Vagina (tissue), 2 donors: ENCODE measurements at regions not wholly inside any gene's neighbourhood (a gene's known extent, or its start where the extent isn't known, plus 50 kb on each side); places are given as distances from the start of the nearest gene placed in this dataset.
"Not testable (repeated sequence)": the region's sequence is repeated elsewhere in the genome, so short reads cannot be mapped to it uniquely, and the experiment has no call there.

Experiments used
- DNase-seq, 2 donors: peaks; one replicate each; pipeline ENCODE4 v3.0.0-alpha.2; 2017; ENCODE audit errors: extremely low spot score in 2 of 2
- H3K27ac ChIP-seq: fragments of 200-600 bp; sonication (generic); one replicate; pipeline ENCODE4 v1.5.1; 2019
- H3K27me3 ChIP-seq: fragments of 200-600 bp; sonication (generic); one replicate; pipeline ENCODE4 v1.5.1; 2019
- H3K36me3 ChIP-seq, 2 donors: fragments of 200-600 bp; sonication (generic); one replicate each; pipeline ENCODE4 v1.5.1; 2017 to 2019
- H3K4me1 ChIP-seq: fragments of 200-600 bp; sonication (generic); one replicate; pipeline ENCODE4 v1.5.1; 2019
- H3K4me3 ChIP-seq, 2 donors: fragments of 200-600 bp; sonication (generic); 1 replicate in 1 of 2; 2 replicates in 1 of 2; pipeline ENCODE4 v1.5.1; 2016 to 2019
- H3K9me3 ChIP-seq: fragments of 200-600 bp; sonication (generic); one replicate; pipeline ENCODE4 v1.5.1; 2019
- CTCF ChIP-seq, 3 experiments: fragments of 450-650 bp in 2 of 3; fragments of 200-600 bp in 1 of 3; sonication (generic) in 1 of 3; IDR thresholded peaks; one replicate each; pipeline ENCODE4 v1.5.1; 2017 to 2019; ENCODE audit warnings: antibody characterized with exemption in 3 of 3, mild to moderate bottlenecking in 2 of 3, moderate library complexity in 2 of 3
- POLR2A ChIP-seq, 2 donors: fragments of 450-650 bp; IDR thresholded peaks; one replicate each; pipeline ENCODE4 v1.6.1; 2017; ENCODE audit warnings: antibody characterized with exemption in 2 of 2, mild to moderate bottlenecking in 2 of 2, moderate library complexity in 2 of 2
- POLR2AphosphoS5 ChIP-seq, 2 donors: sonication (generic); formaldehyde crosslinking; IDR thresholded peaks; one replicate each; pipeline ENCODE4 v1.9.0; 2017; ENCODE audit warnings: antibody characterized with exemption in 2 of 2, mild to moderate bottlenecking in 2 of 2, low read depth in 1 of 2; ENCODE audit not compliant: insufficient read depth in 1 of 2
- intact Hi-C: fragments of 100-400 bp; cut with DNase I; formaldehyde crosslinking; loops from one replicate; pipeline ENCODE4 v1.15.1; 2023

DNA sequence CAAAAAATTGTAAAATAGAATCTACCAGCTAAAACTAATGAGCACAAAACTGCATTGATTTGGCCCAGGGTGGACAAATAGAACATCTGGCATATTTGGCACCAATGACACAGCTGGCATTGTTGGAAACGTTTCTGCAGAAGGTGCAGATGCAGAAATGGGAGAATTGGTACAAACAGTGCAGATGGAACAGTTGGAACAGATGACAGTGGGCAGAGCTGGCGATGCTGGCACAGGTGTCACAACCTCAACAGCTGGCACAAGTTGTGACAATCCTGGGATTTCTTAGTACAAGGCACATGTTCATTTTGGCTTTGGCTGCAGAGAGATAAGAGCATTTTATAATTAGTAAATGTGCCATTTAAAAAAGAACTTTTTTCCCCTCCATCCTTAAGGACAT lies 91.1 kb upstream of the ZBTB18 start:
- H3K9me3 ChIP-seq: no peaks in the 10 kb centered on the region
- intact Hi-C loops: no loop called here
- no peak for DNase-seq
- no peak for TF ChIP-seq POLR2AphosphoS5 (IDR thresholded peaks at IDR 0.05; ENCODE audit: insufficient read depth in 1 of 2, low read depth in 1 of 2)
- TF ChIP-seq POLR2A (IDR thresholded peaks at IDR 0.05): no peak
- TF ChIP-seq CTCF (IDR thresholded peaks at IDR 0.05): no peak
- no peaks in the 10 kb centered on the region for H3K27me3 ChIP-seq
- no peak overlapping the region for H3K27ac ChIP-seq
- no peaks in the 10 kb centered on the region for H3K36me3 ChIP-seq
- no peak overlapping the region for H3K4me3 ChIP-seq
- no peaks in the 10 kb centered on the region for H3K4me1 ChIP-seq

DNA sequence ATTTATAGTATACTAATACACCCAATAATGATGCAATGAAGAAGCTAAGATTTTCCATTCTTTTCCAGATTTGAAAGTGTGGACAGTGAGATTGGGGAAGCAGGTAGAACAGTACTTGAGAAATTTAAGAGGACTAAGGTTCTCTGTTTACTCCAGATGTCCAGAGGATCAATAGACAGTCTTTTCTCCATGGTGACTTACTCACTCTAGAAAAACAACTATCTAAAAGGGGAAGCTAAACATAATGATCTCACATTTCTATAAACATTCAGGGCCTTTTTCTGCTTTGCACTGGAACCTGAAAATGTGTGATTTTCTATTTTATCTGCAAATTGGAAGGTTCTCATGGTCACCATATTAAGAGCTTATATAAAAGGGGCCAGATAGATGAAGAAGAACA lies 93.9 kb upstream of the ZBTB18 start:
- H3K4me3 ChIP-seq: no peak overlapping the region
- intact Hi-C loops: no loop called here

GRCh38 chr1:243956450-243956849 lies 94.6 kb upstream of the ZBTB18 start:
- H3K27me3 ChIP-seq: no peaks in the 10 kb centered on the region
- no peaks in the 10 kb centered on the region for H3K4me1 ChIP-seq
- DNase-seq: no peak
- no peak for TF ChIP-seq POLR2A (IDR thresholded peaks at IDR 0.05)
- TF ChIP-seq CTCF (IDR thresholded peaks at IDR 0.05): no peak
- TF ChIP-seq POLR2AphosphoS5 (IDR thresholded peaks at IDR 0.05; ENCODE audit: insufficient read depth in 1 of 2, low read depth in 1 of 2): no peak
- H3K9me3 ChIP-seq: no peaks in the 10 kb centered on the region
- intact Hi-C loops: no loop called here
- no peaks in the 10 kb centered on the region for H3K36me3 ChIP-seq
- no peak overlapping the region for H3K27ac ChIP-seq
- H3K4me3 ChIP-seq: no peak overlapping the region

More for the DNA sequence above, 93.9 kb upstream of the ZBTB18 start:
- no peak for TF ChIP-seq CTCF (IDR thresholded peaks at IDR 0.05)
- no peak for TF ChIP-seq POLR2A (IDR thresholded peaks at IDR 0.05)
- no peak for TF ChIP-seq POLR2AphosphoS5 (IDR thresholded peaks at IDR 0.05; ENCODE audit: insufficient read depth in 1 of 2, low read depth in 1 of 2)
- H3K9me3 ChIP-seq: no peaks in the 10 kb centered on the region
- DNase-seq: no peak
- H3K36me3 ChIP-seq: no peaks in the 10 kb centered on the region
- H3K27me3 ChIP-seq: no peaks in the 10 kb centered on the region
- no peaks in the 10 kb centered on the region for H3K4me1 ChIP-seq
- H3K27ac ChIP-seq: no peak overlapping the region

- H3K4me3 ChIP-seq, H3K9me3 ChIP-seq, intact Hi-C loops: not testable (repeated sequence)
These were observed 99.9 kb upstream of the ZBTB18 start for GRCh38 chr1:243951207-243951606.

DNA sequence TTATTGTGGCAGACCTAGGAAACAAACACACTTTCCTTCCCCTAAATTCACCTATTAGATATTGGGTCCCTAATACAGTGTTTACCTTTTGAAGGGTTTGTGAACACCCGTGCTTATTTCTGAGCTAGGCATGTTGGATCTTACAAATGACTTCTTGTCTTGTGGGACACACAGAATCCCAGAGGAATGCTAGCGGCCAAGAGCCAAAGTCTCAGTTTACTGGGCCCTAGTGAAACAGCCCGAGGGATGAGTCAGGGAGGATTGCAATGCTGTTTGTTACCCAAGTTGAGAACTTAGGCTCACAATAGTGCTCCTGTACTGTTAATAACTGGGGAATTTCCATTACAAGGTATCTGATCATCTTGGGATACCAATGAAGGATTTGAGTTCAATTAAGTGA lies 100.1 kb upstream of the AKT3 start:
- Histone ChIP-seq H3K9me3 (no peaks in the 10 kb centered on the region), H3K4me3 (no peak overlapping the region), H3K27me3 (no peaks in the 10 kb centered on the region), H3K4me1 (no peaks in the 10 kb centered on the region), H3K27ac (no peak overlapping the region), H3K36me3 (no peaks in the 10 kb centered on the region)
- intact Hi-C loops: no loop called here
- no peak for DNase-seq
- TF ChIP-seq CTCF (IDR thresholded peaks at IDR 0.05): no peak

More at GRCh38 chr1:243951207-243951606, 99.9 kb upstream of the ZBTB18 start:
- H3K36me3 ChIP-seq, H3K27me3 ChIP-seq, H3K4me1 ChIP-seq, H3K27ac ChIP-seq, DNase-seq: not testable (repeated sequence)

GRCh38 chr1:243946946-243947345 lies 96.9 kb upstream of the AKT3 start:
- no peak overlapping the region for H3K27ac ChIP-seq
- no peaks in the 10 kb centered on the region for H3K9me3 ChIP-seq
- no peaks in the 10 kb centered on the region for H3K27me3 ChIP-seq
- H3K4me1 ChIP-seq: no peaks in the 10 kb centered on the region
- TF ChIP-seq CTCF (IDR thresholded peaks at IDR 0.05) (no peak), POLR2AphosphoS5 (IDR thresholded peaks at IDR 0.05; ENCODE audit: insufficient read depth in 1 of 2, low read depth in 1 of 2) (no peak)
- no peaks in the 10 kb centered on the region for H3K36me3 ChIP-seq
- no peak for DNase-seq
- intact Hi-C loops: no loop called here
- H3K4me3 ChIP-seq: no peak overlapping the region
